Mucosa of descending colon (tissue), 3 donors: ENCODE measurements at regions not wholly inside any gene's neighbourhood (a gene's known extent, or its start where the extent isn't known, plus 50 kb on each side); places are given as distances from the start of the nearest gene placed in this dataset.
"Not testable (repeated sequence)": the region's sequence is repeated elsewhere in the genome, so short reads cannot be mapped to it uniquely, and the experiment has no call there.

Experiments used
- ATAC-seq: fragments of 200-7000 bp; cut with Tn5 transposase; one replicate; pipeline ENCODE4 v1.9.1; 2020; ENCODE audit warnings: mild to moderate bottlenecking, moderate library complexity
- DNase-seq, 3 donors: peaks; one replicate each; pipeline ENCODE4 v3.0.0-alpha.2; 2020
- H3K36me3 ChIP-seq: fragments of 200-600 bp; one replicate; pipeline ENCODE4 v1.8.0; 2021; ENCODE audit warnings: low read depth, mild to moderate bottlenecking
- H3K4me1 ChIP-seq: fragments of 200-600 bp; one replicate; pipeline ENCODE4 v1.8.0; 2021; ENCODE audit warnings: low read depth, mild to moderate bottlenecking
- H3K4me3 ChIP-seq: fragments of 200-600 bp; one replicate; pipeline ENCODE4 v1.8.0; 2021; ENCODE audit warnings: mild to moderate bottlenecking
- H3K9me3 ChIP-seq: fragments of 200-600 bp; one replicate; pipeline ENCODE4 v1.8.0; 2021; ENCODE audit warnings: mild to moderate bottlenecking
- CTCF ChIP-seq: fragments of 200-600 bp; IDR thresholded peaks from one replicate; pipeline ENCODE4 v1.8.0; 2022; ENCODE audit warnings: antibody characterized with exemption, mild to moderate bottlenecking
- intact Hi-C, 2 donors: fragments of 100-400 bp; cut with DNase I in 1 of 2; cut with micrococcal nuclease in 1 of 2; formaldehyde crosslinking; loops; one replicate each; pipeline versions ENCODE4 v1.11.0 to v1.11.1; 2022; cut with DNase I, micrococcal nuclease
- donor health status: DM: no; HTN: no; CAD: no; lungs with moderate emphysema.
- donor health status: DM: no; HTN: no; CAD: no.
- donor health status: DM: no; HTN: yes; CAD: no.

- DNase-seq: no peak
- intact Hi-C loops: no loop called here
- no peak for TF ChIP-seq CTCF
- no peak overlapping the region for H3K4me3 ChIP-seq
- no peaks in the 10 kb centered on the region for H3K36me3 ChIP-seq
- ATAC-seq: no peak
- H3K9me3 ChIP-seq: peaks cover 51% of the 10 kb centered on the region
- no peaks in the 10 kb centered on the region for H3K4me1 ChIP-seq
Observed at GRCh38 chr7:68247126-68247525, 1250.5 kb downstream of the TYW1 start.

GRCh38 chr7:68247571-68247970 lies 1250.9 kb downstream of the TYW1 start:
- no peak for TF ChIP-seq CTCF
- H3K4me3 ChIP-seq: no peak overlapping the region
- intact Hi-C loops: no loop called here
- no peaks in the 10 kb centered on the region for H3K4me1 ChIP-seq
- DNase-seq (no peak), ATAC-seq (no peak)
- H3K9me3 ChIP-seq: peaks cover 51% of the 10 kb centered on the region
- H3K36me3 ChIP-seq: no peaks in the 10 kb centered on the region

- Histone ChIP-seq H3K9me3 (peaks cover 54% of the 10 kb centered on the region), H3K36me3 (no peaks in the 10 kb centered on the region), H3K4me1 (no peaks in the 10 kb centered on the region), H3K4me3 (no peak overlapping the region)
- ATAC-seq (no peak), DNase-seq (no peak)
- intact Hi-C loops: no loop called here
- TF ChIP-seq CTCF: no peak
Observed at GRCh38 chr7:68248973-68249372, 1252.3 kb downstream of the TYW1 start.

GRCh38 chr7:68249611-68250010 lies 1253.0 kb downstream of the TYW1 start:
- intact Hi-C loops: no loop called here
- no peak for TF ChIP-seq CTCF
- H3K36me3 ChIP-seq: no peaks in the 10 kb centered on the region
- no peak for ATAC-seq
- no peak overlapping the region for H3K4me3 ChIP-seq
- H3K9me3 ChIP-seq: peaks cover 56% of the 10 kb centered on the region
- no peaks in the 10 kb centered on the region for H3K4me1 ChIP-seq
- DNase-seq: no peak

- ATAC-seq: no peak
- intact Hi-C loops: no loop called here
- TF ChIP-seq CTCF: no peak
Observed at GRCh38 chr7:68250143-68250542, 1253.5 kb downstream of the TYW1 start.

GRCh38 chr7:68254815-68255214 lies 1258.2 kb downstream of the TYW1 start:
- intact Hi-C loops, H3K4me1 ChIP-seq, ATAC-seq, H3K36me3 ChIP-seq, DNase-seq, H3K4me3 ChIP-seq: not testable (repeated sequence)
- H3K9me3 ChIP-seq: peaks cover 29% of the 10 kb centered on the region

More at GRCh38 chr7:68250143-68250542, 1253.5 kb downstream of the TYW1 start:
- H3K4me3 ChIP-seq: no peak overlapping the region
- no peak for DNase-seq
- peaks cover 53% of the 10 kb centered on the region for H3K9me3 ChIP-seq
- H3K4me1 ChIP-seq: no peaks in the 10 kb centered on the region
- H3K36me3 ChIP-seq: no peaks in the 10 kb centered on the region
